Type B pancreatic cell (in vitro differentiated cells): ENCODE measurements at regions not wholly inside any gene's neighbourhood (a gene's known extent, or its start where the extent isn't known, plus 50 kb on each side); places are given as distances from the start of the nearest gene placed in this dataset.

Experiments used
- DNase-seq: peaks from one replicate; pipeline ENCODE4 v3.0.0; 2021; ENCODE audit warnings: mixed read lengths; ENCODE audit not compliant: unreplicated experiment; ENCODE audit errors: extremely low spot score
- H3K27ac Mint-ChIP-seq: 2 replicates; pipeline ENCODE4 v1.8.0; 2021; ENCODE audit warnings: mild to moderate bottlenecking, mixed read lengths
- H3K27me3 Mint-ChIP-seq: 2 replicates; pipeline ENCODE4 v1.8.0; 2021; ENCODE audit warnings: mixed read lengths
- H3K36me3 Mint-ChIP-seq: 2 replicates; pipeline ENCODE4 v1.8.0; 2021; ENCODE audit warnings: mixed read lengths
- H3K4me1 Mint-ChIP-seq: one replicate; pipeline ENCODE4 v1.8.0; 2021; ENCODE audit warnings: mixed read lengths; ENCODE audit not compliant: unreplicated experiment
- H3K4me3 Mint-ChIP-seq: 2 replicates; pipeline ENCODE4 v1.8.0; 2021; ENCODE audit warnings: mild to moderate bottlenecking, mixed read lengths
- H3K9me3 Mint-ChIP-seq: 2 replicates; pipeline ENCODE4 v1.8.0; 2021; ENCODE audit warnings: mixed read lengths
- TF ChIP-seq, protein P1 (sequence below): fragments of 200-600 bp; sonication (generic); conservative IDR thresholded peaks from 2 replicates; pipeline ENCODE4 v1.5.0; 2021; ENCODE audit warnings: antibody characterized with exemption, mild to moderate bottlenecking

DNA sequence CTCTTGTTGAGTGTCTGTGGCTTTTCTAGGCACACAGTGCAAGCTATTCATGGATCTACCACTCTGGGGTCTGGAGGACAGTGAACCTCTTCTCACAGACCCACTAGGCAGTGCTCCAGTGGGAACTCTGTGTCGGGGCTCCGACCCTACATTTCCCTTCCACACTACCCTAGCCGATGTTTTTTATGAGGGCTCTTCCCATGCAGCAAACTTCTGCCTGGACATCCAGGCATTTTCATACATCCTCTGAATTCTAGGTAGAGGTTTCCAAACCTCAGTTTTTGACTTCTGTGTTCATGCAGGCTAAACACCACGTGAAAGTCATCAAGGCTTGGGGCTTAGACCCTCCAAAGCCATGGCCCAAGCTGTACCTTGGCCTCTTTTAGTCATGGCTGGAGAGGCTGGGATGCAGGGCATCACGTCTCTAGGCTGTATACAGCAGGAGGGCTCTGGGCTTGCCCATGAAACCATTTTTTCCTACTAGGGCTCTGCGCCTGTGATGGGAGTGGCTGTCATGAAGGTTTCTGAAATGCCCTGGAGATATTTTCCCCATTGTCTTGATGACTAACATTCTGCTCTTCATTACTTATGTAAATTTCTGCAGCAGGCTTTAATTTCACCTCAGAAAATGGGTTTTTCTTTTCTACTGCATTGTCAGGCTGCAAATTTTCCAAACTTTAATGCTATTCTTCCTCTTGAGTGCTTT, 249.8 kb upstream of the CPEB2 start:
- Mint-ChIP-seq H3K4me3 (no peak overlapping the region), H3K36me3 (no peaks in the 10 kb centered on the region), H3K27ac (no peak overlapping the region), H3K27me3 (no peaks in the 10 kb centered on the region), H3K9me3 (peaks cover 11% of the 10 kb centered on the region), H3K4me1 (no peaks in the 10 kb centered on the region)
- TF ChIP-seq, protein P1, sequence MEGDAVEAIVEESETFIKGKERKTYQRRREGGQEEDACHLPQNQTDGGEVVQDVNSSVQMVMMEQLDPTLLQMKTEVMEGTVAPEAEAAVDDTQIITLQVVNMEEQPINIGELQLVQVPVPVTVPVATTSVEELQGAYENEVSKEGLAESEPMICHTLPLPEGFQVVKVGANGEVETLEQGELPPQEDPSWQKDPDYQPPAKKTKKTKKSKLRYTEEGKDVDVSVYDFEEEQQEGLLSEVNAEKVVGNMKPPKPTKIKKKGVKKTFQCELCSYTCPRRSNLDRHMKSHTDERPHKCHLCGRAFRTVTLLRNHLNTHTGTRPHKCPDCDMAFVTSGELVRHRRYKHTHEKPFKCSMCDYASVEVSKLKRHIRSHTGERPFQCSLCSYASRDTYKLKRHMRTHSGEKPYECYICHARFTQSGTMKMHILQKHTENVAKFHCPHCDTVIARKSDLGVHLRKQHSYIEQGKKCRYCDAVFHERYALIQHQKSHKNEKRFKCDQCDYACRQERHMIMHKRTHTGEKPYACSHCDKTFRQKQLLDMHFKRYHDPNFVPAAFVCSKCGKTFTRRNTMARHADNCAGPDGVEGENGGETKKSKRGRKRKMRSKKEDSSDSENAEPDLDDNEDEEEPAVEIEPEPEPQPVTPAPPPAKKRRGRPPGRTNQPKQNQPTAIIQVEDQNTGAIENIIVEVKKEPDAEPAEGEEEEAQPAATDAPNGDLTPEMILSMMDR: no peak
- DNase-seq: no peak

GRCh38 chr4:14767142-14767541, 235.1 kb upstream of the CPEB2 start:
- Mint-ChIP-seq H3K4me1 (no peaks in the 10 kb centered on the region), H3K4me3 (no peak overlapping the region), H3K36me3 (no peaks in the 10 kb centered on the region), H3K9me3 (no peaks in the 10 kb centered on the region), H3K27me3 (peaks cover 9% of the 10 kb centered on the region), H3K27ac (no peak overlapping the region)
- TF ChIP-seq, protein P1: no peak
- DNase-seq: no peak

GRCh38 chr4:14768449-14768848, 233.8 kb upstream of the CPEB2 start:
- H3K4me1 Mint-ChIP-seq: no peaks in the 10 kb centered on the region
- TF ChIP-seq, protein P1: no peak
- H3K27ac Mint-ChIP-seq: no peak overlapping the region
- H3K27me3 Mint-ChIP-seq: peaks cover 9% of the 10 kb centered on the region
- H3K36me3 Mint-ChIP-seq: no peaks in the 10 kb centered on the region
- H3K4me3 Mint-ChIP-seq: no peak overlapping the region
- DNase-seq: no peak
- no peaks in the 10 kb centered on the region for H3K9me3 Mint-ChIP-seq

- Mint-ChIP-seq H3K4me3 (no peak overlapping the region), H3K27me3 (peaks cover 9% of the 10 kb centered on the region), H3K9me3 (no peaks in the 10 kb centered on the region), H3K27ac (no peak overlapping the region), H3K4me1 (no peaks in the 10 kb centered on the region), H3K36me3 (no peaks in the 10 kb centered on the region)
- TF ChIP-seq, protein P1: no peak
- DNase-seq: no peak
These were observed 232.3 kb upstream of the CPEB2 start for GRCh38 chr4:14769993-14770392.

DNA sequence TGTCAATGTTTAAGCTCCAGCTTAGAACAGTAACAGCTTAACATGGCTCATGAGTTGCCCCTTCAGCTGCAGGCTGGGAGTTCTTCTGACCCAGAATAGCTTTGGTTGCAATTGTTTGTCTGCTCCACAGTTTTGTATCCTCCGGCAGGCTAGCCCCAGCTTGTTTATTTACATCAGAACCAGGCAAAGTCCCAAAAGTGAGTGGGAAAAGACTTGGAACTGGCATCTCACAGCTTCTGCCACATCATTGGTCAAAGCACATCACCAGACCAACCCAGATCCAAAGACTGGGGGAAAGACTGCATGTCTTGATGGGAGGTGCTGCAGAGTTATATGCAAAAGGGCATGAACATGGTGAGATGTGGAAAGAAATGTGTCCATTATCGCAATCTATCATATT, 231.2 kb upstream of the CPEB2 start:
- Mint-ChIP-seq H3K4me3 (no peak overlapping the region), H3K27me3 (peaks cover 9% of the 10 kb centered on the region), H3K4me1 (no peaks in the 10 kb centered on the region), H3K36me3 (no peaks in the 10 kb centered on the region), H3K27ac (no peak overlapping the region), H3K9me3 (peaks cover 6% of the 10 kb centered on the region)
- TF ChIP-seq, protein P1: no peak
- no peak for DNase-seq
